GM21360 (cell line): ENCODE measurements at regions not wholly inside any gene's neighbourhood (a gene's known extent, or its start where the extent isn't known, plus 50 kb on each side); places are given as distances from the start of the nearest gene placed in this dataset.

Experiments
- ATAC-seq: cut with Tn5 transposase; IDR thresholded peaks from one replicate; pipeline ENCODE4 v1.9.1; 2021; ENCODE audit warnings: mild to moderate bottlenecking, moderate library complexity; ENCODE audit not compliant: unreplicated experiment

- no peak for ATAC-seq
Measured at GRCh38 chr2:122150524-122151280, 395.3 kb downstream of the TSN start.

- ATAC-seq: no peak
Measured at GRCh38 chr2:122152571-122152970, 397.1 kb downstream of the TSN start.

- ATAC-seq: no peak
Measured at GRCh38 chr2:122156176-122156890, 400.9 kb downstream of the TSN start.

- no peak for ATAC-seq
Measured at GRCh38 chr2:122157158-122157557, 401.7 kb downstream of the TSN start.

- ATAC-seq: no peak
Measured at GRCh38 chr2:122163617-122164016, 408.2 kb downstream of the TSN start.

GRCh38 chr2:122164964-122165363 is 409.5 kb downstream of the TSN start:
- no peak for ATAC-seq

GRCh38 chr2:122166820-122167219 is 411.4 kb downstream of the TSN start:
- no peak for ATAC-seq

GRCh38 chr2:122167515-122167914 is 412.1 kb downstream of the TSN start:
- ATAC-seq: no peak

- no peak for ATAC-seq
Measured at GRCh38 chr2:122168799-122169198, 413.3 kb downstream of the TSN start.

- no peak for ATAC-seq
Measured at GRCh38 chr2:122172812-122173211, 417.4 kb downstream of the TSN start.

GRCh38 chr2:122174061-122174460 is 418.6 kb downstream of the TSN start:
- ATAC-seq: no peak

- ATAC-seq: no peak
Measured at GRCh38 chr2:122179492-122180165, 424.2 kb downstream of the TSN start.

GRCh38 chr2:122180972-122181371 is 425.5 kb downstream of the TSN start:
- no peak for ATAC-seq

GRCh38 chr2:122182616-122183355 is 427.3 kb downstream of the TSN start:
- no peak for ATAC-seq

- ATAC-seq: no peak
Measured at GRCh38 chr2:122183890-122184289, 428.4 kb downstream of the TSN start.

- no peak for ATAC-seq
Measured at GRCh38 chr2:122186761-122187222, 431.3 kb downstream of the TSN start.

- no peak for ATAC-seq
Measured at GRCh38 chr2:122191331-122191730, 435.9 kb downstream of the TSN start.

- no peak for ATAC-seq
Measured at GRCh38 chr2:122193622-122194021, 438.2 kb downstream of the TSN start.

GRCh38 chr2:122194546-122194945 is 439.1 kb downstream of the TSN start:
- ATAC-seq: no peak

- ATAC-seq: no peak
Measured at GRCh38 chr2:122203523-122203922, 448.1 kb downstream of the TSN start.

GRCh38 chr2:122205641-122206040 is 450.2 kb downstream of the TSN start:
- no peak for ATAC-seq
